Choroid plexus epithelial cell (primary cell): ENCODE measurements at regions not wholly inside any gene's neighbourhood (a gene's known extent, or its start where the extent isn't known, plus 50 kb on each side); places are given as distances from the start of the nearest gene placed in this dataset.

ENCODE experiments used
- DNase-seq: peaks from one replicate; pipeline ENCODE4 v3.0.0-alpha.2; 2010; ENCODE audit warnings: low read depth
- H3K4me3 ChIP-seq: 2 replicates; pipeline ENCODE4 v1.5.1; 2011; ENCODE audit warnings: low read depth, mild to moderate bottlenecking, control low read depth, low read length, moderate library complexity
- TF ChIP-seq, protein P1 (sequence below): conservative IDR thresholded peaks from 2 replicates; pipeline ENCODE4 v1.5.1; 2011; ENCODE audit warnings: low read depth, mild to moderate bottlenecking, control low read depth, inconsistent platforms, low read length, moderate library complexity

DNA sequence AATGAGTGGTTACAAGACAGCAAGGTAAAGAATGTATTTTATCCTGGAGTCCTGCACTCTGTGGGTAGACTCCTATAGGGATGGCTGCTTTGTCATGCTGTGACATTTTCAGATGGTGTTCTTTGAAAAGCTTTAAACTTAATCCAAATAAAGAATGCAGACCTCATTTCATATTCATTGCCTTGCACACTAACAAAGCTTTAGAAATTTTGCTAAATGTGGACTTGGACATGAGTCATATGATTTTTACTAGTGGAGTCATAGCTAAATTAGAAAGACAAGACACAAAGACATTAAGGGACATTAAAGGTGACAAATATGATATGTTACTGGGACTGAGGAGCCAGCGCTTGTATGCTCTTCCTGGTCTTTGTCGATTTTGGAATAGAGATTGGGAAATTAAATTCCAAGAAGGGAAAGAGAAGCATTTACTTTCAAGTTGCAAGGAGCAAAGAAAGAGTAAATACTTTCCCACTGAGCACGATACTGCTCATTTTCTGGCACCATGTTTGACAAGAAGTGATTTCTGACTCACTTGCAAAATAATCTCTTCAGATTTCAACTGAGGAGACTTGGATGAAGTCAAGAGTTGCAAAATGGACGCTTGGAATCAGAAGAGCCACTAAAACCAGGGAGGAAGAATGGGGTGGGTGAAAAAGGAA, 152.9 kb upstream of the MYOCD start:
- TF ChIP-seq, protein P1, sequence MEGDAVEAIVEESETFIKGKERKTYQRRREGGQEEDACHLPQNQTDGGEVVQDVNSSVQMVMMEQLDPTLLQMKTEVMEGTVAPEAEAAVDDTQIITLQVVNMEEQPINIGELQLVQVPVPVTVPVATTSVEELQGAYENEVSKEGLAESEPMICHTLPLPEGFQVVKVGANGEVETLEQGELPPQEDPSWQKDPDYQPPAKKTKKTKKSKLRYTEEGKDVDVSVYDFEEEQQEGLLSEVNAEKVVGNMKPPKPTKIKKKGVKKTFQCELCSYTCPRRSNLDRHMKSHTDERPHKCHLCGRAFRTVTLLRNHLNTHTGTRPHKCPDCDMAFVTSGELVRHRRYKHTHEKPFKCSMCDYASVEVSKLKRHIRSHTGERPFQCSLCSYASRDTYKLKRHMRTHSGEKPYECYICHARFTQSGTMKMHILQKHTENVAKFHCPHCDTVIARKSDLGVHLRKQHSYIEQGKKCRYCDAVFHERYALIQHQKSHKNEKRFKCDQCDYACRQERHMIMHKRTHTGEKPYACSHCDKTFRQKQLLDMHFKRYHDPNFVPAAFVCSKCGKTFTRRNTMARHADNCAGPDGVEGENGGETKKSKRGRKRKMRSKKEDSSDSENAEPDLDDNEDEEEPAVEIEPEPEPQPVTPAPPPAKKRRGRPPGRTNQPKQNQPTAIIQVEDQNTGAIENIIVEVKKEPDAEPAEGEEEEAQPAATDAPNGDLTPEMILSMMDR, result no peak
- DNase-seq, result peak; percentile 11
- no peak overlapping the region for H3K4me3 ChIP-seq

DNA sequence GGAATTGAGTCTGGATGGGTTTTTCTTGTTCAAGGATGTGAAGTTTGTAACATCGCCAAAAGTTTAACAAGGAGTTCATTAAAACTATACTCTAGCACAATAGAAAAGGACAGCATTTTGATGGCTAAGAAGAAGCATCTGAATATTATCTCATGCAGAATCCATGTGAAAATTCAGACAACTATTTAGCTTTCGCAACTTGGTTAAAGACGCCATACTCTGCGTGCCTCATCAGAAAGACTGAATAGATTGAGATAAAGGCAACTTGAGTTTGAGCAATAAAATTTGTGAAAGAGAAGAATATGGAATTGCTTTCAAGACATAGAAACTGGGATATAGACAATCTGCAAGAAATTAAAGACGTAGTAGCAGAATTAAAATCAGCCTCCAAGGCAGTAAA, 151.1 kb upstream of the MYOCD start:
- no peak for DNase-seq
- no peak overlapping the region for H3K4me3 ChIP-seq
- TF ChIP-seq, protein P1, result no peak

DNA sequence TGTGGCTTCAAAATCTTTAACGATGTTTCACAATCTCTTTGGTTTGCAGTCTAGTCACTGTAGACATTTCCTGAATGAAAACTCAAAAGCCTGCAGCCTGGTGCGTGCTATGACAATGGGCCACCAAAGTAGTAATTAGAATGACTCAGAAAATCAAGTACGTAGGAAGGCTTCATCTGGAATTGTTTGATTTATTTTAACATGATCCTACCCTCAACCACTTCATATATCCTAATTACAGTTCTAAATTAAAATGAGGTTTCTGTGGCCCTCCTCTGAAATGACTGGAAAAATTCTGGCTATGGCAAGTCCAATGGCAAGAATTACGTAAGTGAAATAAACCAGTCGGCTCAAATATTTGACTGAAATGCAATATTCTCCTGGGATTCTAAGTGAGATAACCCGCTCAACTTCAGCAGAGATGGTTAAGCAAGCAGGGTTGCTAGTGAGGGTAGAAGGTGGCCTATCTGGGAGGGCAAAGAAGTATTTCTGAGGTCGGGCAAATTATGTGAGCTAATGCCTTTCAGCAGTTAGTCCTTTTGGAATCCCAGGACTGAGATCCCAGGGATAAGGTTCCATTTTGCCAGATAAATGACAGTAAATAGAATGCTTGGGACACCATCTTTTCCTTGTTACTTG, 145.6 kb upstream of the MYOCD start:
- H3K4me3 ChIP-seq, result no peak overlapping the region
- no peak for DNase-seq
- TF ChIP-seq, protein P1, result no peak

DNA sequence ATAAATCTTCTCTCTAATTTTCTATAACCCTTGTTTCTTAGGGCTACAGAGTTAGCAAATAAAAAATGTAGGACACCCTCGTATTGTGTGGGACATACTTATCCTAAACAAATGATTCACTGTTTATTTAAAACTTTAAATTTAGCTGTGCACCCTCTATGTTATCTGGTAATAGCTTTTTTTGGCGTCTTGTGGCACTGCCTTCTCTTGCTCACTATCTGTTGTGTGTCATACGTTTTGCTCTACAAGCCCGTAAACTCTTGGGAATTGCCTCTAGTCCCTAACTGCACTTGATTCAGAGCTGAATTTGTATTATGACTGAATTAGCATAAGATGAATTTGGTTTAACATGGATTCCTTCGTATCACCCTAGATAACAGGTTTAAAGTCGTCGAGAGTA, 144.3 kb upstream of the MYOCD start:
- H3K4me3 ChIP-seq, result no peak overlapping the region
- no peak for DNase-seq
- TF ChIP-seq, protein P1, result no peak

DNA sequence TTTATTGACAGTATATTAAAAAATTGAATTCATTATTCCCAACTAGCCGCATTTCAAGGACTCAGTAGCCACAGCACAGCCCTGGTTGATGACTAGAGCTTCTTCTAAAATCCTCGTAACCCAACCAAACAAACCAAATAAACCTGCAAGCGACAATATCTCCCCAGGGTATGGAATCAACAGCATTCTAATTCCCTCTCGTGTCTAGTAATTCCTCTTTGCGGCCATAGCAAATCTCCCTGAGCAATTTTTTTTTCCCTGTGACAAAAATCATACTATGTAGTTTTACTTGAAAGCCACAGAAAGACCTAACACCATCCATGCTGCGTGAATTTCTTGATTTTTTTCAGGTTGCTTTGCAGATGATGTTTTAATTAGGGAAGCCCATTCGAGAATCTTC, 143.4 kb upstream of the MYOCD start:
- TF ChIP-seq, protein P1, result no peak
- H3K4me3 ChIP-seq, result no peak overlapping the region
- no peak for DNase-seq

DNA sequence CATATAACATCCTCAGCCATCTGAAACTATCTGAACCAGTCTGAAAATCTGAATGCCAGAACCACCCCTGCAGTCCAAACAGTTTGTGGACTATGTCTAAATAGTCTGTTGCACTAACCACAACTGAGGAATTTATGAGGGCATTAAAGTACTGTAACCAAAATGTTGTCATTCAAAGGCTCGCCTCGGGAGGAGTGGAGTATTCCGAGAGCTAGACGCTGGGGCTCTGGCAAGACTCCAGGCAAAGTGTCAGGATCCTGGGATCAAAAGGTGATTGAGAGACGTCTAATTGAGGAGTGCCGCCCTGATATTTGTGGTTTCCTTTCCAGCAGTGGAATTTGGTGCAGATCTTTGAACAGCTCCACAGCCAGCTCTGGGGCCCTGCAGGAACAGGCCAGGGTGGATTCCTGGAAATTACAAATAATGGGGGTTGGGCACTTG, 142.9 kb upstream of the MYOCD start:
- no peak overlapping the region for H3K4me3 ChIP-seq
- peak; percentile 90 for DNase-seq
- TF ChIP-seq, protein P1, result no peak

DNA sequence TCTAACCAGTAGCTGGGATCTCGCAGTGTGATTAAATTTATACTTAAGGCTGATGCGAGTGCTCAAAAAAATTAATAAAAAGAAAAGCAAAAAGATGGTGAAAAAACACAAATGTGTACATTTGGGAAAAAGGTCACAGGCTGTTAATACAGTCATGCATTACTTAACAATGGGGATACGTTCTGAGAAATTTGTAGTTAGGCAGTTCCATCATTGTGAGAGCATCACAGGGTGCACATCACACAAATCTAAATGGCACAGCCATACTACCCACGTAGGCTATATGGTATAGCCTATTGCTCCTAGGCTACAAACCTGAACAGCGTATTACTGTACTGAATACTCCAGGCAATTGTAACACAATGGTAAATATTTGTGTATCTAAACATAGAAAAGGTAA, 142.4 kb upstream of the MYOCD start:
- TF ChIP-seq, protein P1, result no peak
- H3K4me3 ChIP-seq, result no peak overlapping the region
- DNase-seq, result no peak
